ENCODE measurements at regions not wholly inside any gene's neighbourhood (a gene's known extent, or its start where the extent isn't known, plus 50 kb on each side); places are given as distances from the start of the nearest gene placed in this dataset.

DNA sequence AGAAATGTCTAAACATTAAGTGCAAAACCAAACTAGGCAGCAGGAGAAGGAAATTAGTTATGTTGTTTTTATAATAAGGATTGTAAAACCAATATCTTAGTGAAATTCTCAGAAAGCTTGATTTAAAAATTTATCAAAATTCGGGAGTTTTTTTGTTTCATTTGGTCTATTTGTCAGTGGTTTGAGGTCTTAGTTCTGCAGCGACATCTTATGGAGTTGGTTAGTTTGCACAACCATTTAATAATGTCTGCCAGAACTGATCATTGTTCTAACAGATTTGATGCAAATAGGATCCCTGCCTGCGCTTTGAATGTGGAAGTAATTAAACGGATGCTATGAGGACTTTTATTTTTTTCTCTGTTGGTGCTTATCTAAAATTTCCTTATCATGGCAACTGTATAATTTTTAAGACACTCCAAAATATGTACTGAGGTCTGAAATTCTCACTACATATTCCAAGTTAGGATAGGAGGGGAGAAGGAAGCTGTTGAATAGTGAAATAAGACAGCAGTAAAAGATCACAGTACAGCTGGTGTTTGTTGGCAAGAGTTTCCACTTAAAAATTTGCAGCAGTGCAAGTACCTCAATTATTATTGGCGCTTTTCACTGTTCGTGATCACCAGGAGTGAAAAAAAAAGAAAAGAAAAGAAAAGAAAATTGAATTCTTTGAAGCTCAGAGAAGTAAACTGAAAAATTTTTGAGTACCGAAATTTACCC lies 2521.4 kb downstream of the ARAP2 start:
- TF ChIP-seq POLR2AphosphoS5 (IDR thresholded peaks at IDR 0.05; ENCODE audit: low read depth, low read length) (no peak), TAF1 (IDR thresholded peaks at IDR 0.05; ENCODE audit: borderline replicate concordance, low read depth, low read length) (no peak)
